ENCODE measurements at regions not wholly inside any gene's neighbourhood (a gene's known extent, or its start where the extent isn't known, plus 50 kb on each side); places are given as distances from the start of the nearest gene placed in this dataset.

DNA sequence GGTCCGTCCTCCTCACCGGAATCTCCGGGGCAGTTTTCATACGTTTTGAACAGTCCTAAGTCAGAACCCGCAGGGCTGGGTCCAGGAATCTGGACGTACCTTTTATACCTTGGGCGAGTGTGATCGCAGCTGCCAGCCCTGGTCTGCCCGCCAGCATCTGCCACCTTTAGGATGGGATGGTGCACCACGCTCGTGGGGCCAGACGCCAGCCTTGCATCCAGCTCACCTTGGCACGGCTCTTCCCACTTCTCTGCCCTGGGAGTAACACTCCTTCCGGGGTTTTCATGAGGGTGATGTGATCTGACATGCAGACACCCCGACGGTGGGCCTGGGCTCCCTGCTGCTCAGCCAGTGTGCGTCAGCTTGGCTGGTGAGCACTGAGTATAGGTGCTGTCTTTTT is 66.6 kb upstream of the ZNF469 start:
- no peak overlapping the region for H3K27ac Mint-ChIP-seq
- H3K27ac ChIP-seq (ENCODE audit: low read depth): no peak overlapping the region
- peaks cover 16% of the 10 kb centered on the region for H3K9me3 Mint-ChIP-seq
- DNase-seq (ENCODE audit: low spot score) (no peak), ATAC-seq (no peak)
- no peaks in the 10 kb centered on the region for H3F3A ChIP-seq (replicated peaks; ENCODE audit: low read depth)
- H3K27me3 Mint-ChIP-seq (ENCODE audit: insufficient read depth, low read depth, poor library complexity): peaks cover 3% of the 10 kb centered on the region
- no peak overlapping the region for H2AFZ ChIP-seq
- TF ChIP-seq STAT1 (IDR thresholded peaks at IDR 0.05; ENCODE audit: unreplicated experiment) (no peak), ZNF331 (CRISPR knock-in tag; IDR thresholded peaks at IDR 0.05; ENCODE audit: low read depth) (no peak), POLR2AphosphoS5 (IDR thresholded peaks at IDR 0.05; ENCODE audit: low read depth) (no peak), NANOG (IDR thresholded peaks at IDR 0.05; ENCODE audit: borderline replicate concordance) (no peak), EZH2phosphoT487 (IDR thresholded peaks at IDR 0.05; ENCODE audit: unreplicated experiment) (no peak), JUNB (IDR thresholded peaks at IDR 0.05; ENCODE audit: unreplicated experiment) (no peak), CREB1 (CRISPR knock-in tag; IDR thresholded peaks at IDR 0.05; ENCODE audit: low read depth) (no peak), EZH2 (IDR thresholded peaks at IDR 0.05; ENCODE audit: low read depth, unreplicated experiment) (no peak)
- TF ChIP-seq, protein P1, sequence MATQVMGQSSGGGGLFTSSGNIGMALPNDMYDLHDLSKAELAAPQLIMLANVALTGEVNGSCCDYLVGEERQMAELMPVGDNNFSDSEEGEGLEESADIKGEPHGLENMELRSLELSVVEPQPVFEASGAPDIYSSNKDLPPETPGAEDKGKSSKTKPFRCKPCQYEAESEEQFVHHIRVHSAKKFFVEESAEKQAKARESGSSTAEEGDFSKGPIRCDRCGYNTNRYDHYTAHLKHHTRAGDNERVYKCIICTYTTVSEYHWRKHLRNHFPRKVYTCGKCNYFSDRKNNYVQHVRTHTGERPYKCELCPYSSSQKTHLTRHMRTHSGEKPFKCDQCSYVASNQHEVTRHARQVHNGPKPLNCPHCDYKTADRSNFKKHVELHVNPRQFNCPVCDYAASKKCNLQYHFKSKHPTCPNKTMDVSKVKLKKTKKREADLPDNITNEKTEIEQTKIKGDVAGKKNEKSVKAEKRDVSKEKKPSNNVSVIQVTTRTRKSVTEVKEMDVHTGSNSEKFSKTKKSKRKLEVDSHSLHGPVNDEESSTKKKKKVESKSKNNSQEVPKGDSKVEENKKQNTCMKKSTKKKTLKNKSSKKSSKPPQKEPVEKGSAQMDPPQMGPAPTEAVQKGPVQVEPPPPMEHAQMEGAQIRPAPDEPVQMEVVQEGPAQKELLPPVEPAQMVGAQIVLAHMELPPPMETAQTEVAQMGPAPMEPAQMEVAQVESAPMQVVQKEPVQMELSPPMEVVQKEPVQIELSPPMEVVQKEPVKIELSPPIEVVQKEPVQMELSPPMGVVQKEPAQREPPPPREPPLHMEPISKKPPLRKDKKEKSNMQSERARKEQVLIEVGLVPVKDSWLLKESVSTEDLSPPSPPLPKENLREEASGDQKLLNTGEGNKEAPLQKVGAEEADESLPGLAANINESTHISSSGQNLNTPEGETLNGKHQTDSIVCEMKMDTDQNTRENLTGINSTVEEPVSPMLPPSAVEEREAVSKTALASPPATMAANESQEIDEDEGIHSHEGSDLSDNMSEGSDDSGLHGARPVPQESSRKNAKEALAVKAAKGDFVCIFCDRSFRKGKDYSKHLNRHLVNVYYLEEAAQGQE (IDR thresholded peaks at IDR 0.05; ENCODE audit: unreplicated experiment): no peak
- TF ChIP-seq, protein P2, sequence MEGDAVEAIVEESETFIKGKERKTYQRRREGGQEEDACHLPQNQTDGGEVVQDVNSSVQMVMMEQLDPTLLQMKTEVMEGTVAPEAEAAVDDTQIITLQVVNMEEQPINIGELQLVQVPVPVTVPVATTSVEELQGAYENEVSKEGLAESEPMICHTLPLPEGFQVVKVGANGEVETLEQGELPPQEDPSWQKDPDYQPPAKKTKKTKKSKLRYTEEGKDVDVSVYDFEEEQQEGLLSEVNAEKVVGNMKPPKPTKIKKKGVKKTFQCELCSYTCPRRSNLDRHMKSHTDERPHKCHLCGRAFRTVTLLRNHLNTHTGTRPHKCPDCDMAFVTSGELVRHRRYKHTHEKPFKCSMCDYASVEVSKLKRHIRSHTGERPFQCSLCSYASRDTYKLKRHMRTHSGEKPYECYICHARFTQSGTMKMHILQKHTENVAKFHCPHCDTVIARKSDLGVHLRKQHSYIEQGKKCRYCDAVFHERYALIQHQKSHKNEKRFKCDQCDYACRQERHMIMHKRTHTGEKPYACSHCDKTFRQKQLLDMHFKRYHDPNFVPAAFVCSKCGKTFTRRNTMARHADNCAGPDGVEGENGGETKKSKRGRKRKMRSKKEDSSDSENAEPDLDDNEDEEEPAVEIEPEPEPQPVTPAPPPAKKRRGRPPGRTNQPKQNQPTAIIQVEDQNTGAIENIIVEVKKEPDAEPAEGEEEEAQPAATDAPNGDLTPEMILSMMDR (conservative IDR thresholded peaks at IDR 0.05; ENCODE audit: low read depth in 2 of 2): no peak
- TF ChIP-seq, protein P3, sequence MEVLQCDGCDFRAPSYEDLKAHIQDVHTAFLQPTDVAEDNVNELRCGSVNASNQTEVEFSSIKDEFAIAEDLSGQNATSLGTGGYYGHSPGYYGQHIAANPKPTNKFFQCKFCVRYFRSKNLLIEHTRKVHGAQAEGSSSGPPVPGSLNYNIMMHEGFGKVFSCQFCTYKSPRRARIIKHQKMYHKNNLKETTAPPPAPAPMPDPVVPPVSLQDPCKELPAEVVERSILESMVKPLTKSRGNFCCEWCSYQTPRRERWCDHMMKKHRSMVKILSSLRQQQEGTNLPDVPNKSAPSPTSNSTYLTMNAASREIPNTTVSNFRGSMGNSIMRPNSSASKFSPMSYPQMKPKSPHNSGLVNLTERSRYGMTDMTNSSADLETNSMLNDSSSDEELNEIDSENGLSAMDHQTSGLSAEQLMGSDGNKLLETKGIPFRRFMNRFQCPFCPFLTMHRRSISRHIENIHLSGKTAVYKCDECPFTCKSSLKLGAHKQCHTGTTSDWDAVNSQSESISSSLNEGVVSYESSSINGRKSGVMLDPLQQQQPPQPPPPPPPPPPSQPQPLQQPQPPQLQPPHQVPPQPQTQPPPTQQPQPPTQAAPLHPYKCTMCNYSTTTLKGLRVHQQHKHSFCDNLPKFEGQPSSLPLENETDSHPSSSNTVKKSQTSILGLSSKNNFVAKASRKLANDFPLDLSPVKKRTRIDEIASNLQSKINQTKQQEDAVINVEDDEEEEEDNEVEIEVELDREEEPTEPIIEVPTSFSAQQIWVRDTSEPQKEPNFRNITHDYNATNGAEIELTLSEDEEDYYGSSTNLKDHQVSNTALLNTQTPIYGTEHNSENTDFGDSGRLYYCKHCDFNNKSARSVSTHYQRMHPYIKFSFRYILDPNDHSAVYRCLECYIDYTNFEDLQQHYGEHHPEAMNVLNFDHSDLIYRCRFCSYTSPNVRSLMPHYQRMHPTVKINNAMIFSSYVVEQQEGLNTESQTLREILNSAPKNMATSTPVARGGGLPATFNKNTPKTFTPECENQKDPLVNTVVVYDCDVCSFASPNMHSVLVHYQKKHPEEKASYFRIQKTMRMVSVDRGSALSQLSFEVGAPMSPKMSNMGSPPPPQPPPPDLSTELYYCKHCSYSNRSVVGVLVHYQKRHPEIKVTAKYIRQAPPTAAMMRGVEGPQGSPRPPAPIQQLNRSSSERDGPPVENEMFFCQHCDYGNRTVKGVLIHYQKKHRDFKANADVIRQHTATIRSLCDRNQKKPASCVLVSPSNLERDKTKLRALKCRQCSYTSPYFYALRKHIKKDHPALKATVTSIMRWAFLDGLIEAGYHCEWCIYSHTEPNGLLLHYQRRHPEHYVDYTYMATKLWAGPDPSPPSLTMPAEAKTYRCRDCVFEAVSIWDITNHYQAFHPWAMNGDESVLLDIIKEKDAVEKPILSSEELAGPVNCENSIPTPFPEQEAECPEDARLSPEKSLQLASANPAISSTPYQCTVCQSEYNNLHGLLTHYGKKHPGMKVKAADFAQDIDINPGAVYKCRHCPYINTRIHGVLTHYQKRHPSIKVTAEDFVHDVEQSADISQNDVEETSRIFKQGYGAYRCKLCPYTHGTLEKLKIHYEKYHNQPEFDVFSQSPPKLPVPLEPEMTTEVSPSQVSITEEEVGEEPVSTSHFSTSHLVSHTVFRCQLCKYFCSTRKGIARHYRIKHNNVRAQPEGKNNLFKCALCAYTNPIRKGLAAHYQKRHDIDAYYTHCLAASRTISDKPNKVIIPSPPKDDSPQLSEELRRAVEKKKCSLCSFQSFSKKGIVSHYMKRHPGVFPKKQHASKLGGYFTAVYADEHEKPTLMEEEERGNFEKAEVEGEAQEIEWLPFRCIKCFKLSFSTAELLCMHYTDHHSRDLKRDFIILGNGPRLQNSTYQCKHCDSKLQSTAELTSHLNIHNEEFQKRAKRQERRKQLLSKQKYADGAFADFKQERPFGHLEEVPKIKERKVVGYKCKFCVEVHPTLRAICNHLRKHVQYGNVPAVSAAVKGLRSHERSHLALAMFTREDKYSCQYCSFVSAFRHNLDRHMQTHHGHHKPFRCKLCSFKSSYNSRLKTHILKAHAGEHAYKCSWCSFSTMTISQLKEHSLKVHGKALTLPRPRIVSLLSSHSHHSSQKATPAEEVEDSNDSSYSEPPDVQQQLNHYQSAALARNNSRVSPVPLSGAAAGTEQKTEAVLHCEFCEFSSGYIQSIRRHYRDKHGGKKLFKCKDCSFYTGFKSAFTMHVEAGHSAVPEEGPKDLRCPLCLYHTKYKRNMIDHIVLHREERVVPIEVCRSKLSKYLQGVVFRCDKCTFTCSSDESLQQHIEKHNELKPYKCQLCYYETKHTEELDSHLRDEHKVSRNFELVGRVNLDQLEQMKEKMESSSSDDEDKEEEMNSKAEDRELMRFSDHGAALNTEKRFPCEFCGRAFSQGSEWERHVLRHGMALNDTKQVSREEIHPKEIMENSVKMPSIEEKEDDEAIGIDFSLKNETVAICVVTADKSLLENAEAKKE (CRISPR knock-in tag; IDR thresholded peaks at IDR 0.05): no peak
- no peaks in the 10 kb centered on the region for H3K36me3 ChIP-seq (ENCODE audit: insufficient read depth)
- H3K4me3 ChIP-seq: no peak overlapping the region
- H3K4me3 Mint-ChIP-seq: no peak overlapping the region
- H3K27me3 ChIP-seq (ENCODE audit: insufficient read depth): no peaks in the 10 kb centered on the region
- H3K79me2 ChIP-seq (replicated peaks; ENCODE audit: insufficient read depth): no peaks in the 10 kb centered on the region
- H3K4me1 ChIP-seq (ENCODE audit: insufficient read depth): no peaks in the 10 kb centered on the region
- no peaks in the 10 kb centered on the region for H3K9me2 ChIP-seq (ENCODE audit: insufficient read depth)
- H3K4me1 Mint-ChIP-seq: no peaks in the 10 kb centered on the region; the same call in 2 of the 3 replicates
- H3K36me3 Mint-ChIP-seq (ENCODE audit: low read depth): no peaks in the 10 kb centered on the region; the same call in 2 of the 3 replicates
- H3K4me2 ChIP-seq: no peak overlapping the region
- H4K20me1 ChIP-seq (replicated peaks; ENCODE audit: insufficient read depth): no peaks in the 10 kb centered on the region
